AG08396 (cell line): ENCODE measurements at regions not wholly inside any gene's neighbourhood (a gene's known extent, or its start where the extent isn't known, plus 50 kb on each side); places are given as distances from the start of the nearest gene placed in this dataset.
A peak's percentile ranks its signal among the peaks of the same experiment; 100 is the strongest.

Experiments used
- DNase-seq: peaks from one replicate; pipeline ENCODE4 v3.0.0; 2012; ENCODE audit warnings: low spot score, mixed read lengths

DNA sequence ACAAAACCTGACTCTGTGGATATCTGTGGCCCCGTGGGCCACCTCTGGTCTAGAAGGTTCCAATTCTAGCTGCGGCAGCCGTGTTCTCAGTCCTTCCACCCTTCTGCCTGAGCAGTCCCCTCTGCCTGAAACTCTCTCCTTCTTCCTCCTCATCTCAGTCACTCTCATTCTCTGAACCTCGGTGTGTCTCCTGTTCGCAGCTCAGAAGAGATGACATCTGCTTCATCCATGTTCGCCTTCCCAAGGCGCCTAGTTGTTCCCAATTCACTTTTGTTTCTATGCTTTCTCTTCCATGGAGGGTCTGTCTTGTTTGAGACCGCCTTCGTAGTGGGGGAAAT is 95.5 kb downstream of the CEBPB start:
- DNase-seq: no peak

DNA sequence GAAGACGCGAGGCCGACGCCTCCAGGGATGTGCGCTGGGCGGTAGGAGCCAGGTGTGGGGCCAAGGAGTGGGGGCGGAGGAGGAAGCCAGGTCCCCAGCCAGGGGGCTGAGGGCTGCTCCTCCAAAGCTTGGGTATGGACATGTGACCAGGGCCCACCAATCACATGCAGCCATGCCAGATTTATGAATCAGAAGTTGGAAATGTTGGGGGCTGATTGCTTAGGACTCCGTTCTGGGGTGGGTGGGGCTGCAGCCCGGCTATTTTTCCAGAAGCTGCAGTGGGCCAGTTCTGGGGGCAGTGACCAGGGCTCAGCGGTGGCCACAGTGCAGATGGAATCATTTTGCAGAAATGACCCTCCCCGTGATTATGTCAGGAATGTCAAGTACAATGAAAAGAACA is 96.0 kb downstream of the CEBPB start:
- peak; percentile 93 for DNase-seq

DNA sequence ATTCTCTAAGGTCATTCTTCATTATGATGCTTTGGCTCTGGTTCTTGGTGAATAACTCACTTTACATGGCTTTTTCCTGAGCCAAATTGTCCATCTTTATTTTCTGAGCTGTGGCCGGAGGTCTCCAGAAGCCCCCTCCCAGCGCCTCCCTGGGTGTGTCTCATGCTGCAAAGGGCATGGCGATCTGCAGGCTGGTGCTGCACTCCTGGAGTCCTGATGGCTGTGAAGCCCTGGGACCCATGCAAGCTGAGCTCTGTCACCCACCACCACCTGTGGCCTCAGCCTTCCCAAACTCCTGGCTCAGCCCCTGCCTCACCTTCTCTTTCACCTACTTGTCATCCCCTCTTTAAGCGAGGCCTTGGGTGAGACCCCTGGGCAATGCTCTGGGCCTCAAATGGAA is 96.9 kb downstream of the CEBPB start:
- no peak for DNase-seq

DNA sequence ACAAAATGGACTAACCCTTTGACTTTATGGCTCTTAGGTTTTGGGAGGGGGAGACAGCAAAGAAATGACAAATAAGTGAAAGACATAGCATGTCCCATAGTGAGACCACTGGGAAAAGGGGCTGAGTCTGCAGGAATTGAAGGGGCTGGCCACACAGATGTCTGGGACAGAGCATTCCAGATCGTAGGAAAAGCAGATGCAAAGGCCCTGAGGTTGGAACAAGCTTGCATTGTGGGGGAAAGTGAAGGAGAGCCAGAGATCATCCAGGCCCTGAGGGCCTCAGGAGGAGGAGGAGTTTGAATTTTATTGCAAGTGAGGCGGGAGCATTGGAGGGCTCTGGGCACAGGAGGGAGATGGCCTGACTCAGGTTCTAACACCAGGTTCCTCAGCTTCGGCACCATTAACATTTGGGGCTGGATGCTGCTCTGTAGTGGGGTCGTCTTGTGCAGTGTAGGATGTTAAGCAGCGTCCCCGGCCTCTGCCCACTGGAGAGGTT is 97.5 kb downstream of the CEBPB start:
- no peak for DNase-seq

DNA sequence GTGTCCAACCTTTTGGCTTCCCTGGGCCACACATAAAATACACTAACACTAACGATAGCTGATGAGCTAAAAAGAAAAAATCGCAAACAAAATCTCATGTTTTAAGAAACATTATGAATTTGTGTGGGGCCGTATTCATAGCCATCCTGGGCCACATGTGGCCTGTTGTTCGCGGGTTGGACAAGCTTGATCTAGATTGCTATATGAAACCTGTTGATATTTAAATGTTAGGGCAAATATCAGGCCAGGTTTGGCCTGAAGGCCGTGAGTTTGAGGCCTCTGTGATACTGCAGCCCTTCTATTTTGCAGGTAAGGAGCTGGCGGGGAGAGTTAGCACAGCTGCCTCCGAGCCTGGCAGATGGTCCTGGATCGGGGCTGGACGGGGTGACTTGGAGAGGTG is 99.0 kb downstream of the CEBPB start:
- no peak for DNase-seq

DNA sequence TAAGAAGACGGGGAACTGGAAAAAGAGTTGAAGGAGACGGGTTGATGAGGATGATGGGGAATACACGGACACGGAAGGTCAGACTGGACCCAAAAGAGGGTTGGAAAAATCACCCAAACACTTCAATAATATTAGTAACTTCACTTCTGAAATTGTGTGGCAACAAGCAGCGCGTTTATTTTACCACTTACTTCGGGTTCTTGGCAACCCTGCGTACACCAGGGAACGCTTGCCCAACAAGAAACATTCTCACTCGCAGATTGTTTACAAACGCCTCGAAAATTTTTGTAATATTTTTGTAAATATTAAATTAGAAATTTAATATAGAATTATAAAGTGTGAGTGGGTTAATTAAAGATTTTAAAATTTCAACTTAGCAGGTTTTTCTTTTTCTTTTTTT is 99.5 kb downstream of the CEBPB start:
- DNase-seq: no peak

DNA sequence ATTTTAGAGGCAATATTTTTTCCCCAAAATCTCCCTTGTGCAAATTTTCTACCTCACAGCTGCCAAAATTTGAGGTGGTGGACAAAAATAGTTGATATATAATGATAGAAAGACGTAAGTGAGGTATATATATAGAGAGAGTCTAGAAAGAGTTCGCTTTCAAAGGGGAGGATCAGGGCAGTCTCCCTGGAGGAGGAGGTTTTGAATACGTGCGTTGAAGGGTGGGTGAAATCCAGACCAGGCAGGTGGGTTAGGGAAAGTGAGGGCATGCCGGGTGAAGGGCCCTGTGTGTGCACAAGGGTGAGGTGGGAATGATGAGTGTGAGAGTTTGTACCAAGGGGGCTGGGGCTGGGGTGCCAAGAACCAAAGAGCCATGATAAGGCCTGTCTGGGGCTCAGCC is 100.2 kb downstream of the CEBPB start:
- no peak for DNase-seq

DNA sequence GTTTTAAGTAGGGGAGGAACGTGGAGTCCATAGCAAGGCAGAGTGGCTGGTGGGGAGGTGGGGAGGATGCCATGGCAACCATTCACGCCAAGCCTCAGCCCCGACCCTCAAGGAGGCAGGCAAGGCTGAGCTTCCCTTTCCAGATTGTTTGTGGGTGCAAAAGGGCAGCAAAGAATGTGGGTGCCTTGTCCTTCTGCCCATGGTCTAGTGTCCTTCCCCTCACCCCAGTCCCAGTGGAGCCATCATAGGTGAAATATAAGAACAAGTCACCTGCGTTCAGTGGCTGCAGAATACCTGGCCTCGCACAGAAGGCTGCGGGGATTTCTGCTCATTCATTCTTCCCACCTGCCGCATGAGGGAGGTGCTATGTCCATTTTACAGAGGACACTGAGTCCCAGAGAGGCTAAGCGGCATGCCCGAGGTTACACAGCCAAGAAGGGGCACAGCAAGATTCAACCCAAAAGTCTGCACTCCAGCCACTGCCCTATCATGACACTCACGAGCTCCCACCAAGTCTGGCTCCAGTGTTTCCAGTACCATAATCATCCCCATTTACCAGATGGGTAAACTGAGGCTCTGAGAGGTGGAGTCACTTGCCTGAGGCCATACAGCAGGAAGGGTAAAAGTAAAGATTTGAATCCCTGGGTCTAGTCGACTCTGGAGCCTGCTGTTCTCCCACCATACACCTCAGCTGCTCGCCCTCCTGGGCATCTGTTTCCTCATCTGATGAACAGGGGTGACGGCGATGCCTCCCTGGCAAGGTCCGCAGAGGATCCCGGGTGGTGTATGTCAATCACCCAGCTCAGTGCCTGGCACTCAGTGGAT is 100.8 kb downstream of the CEBPB start:
- DNase-seq: no peak

DNA sequence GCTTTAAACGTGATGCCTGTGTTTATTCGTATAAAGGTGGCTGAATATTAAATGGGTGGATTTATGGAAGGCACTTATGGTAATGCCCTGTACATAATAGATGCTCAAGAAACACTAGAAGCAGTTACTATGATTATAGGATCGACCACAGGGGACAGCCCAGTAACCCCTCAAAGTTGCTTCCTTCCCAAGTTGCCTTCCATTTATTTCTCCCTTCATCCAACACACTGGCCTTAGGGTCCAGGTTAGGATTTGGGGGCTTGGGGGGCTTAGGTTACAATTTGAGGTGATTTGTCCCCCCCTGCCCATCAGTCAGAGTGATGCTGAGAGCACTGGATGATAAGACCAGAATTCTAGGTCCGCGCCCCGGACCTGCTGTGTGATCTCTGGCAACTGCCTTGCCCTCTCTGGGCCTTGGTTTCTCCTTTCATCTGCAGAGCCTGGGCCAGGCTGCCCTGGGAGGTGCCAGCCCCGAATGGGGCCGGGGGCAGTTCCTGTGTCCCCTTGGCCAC is 101.5 kb downstream of the CEBPB start:
- DNase-seq: no peak

DNA sequence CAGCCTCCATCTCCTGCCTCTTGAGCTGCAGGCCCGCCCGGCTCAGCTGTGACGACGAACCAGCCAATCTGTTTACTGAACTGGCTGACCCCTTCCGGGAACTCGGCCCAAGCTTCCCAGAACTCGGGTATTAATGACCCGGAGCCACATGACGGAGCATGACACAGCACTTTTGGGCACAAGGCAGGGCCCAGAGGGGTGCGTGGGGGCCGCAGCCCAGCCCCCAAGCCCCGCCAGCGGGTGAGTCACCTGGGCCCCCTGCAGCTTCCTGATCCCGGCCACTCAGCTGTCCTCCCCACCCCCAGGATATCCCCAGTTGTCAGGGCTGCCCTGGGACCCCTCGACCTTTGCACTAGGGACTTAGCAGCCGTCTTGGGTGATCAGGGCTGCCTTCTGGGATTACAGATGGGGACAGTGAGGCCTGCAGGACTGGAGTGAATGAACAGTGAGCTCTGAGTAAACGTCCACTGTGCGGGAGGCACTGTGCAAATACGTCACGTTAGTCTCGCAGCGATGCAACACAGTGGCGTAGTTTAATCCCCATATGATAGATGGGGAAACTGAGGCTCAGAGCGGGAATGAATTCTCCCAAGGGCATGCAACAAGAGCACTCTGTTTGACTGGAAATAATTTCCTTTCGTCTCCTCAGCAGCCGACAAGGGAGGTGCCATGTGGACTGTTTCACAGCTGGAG is 102.1 kb downstream of the CEBPB start:
- peak; percentile 92 for DNase-seq

DNA sequence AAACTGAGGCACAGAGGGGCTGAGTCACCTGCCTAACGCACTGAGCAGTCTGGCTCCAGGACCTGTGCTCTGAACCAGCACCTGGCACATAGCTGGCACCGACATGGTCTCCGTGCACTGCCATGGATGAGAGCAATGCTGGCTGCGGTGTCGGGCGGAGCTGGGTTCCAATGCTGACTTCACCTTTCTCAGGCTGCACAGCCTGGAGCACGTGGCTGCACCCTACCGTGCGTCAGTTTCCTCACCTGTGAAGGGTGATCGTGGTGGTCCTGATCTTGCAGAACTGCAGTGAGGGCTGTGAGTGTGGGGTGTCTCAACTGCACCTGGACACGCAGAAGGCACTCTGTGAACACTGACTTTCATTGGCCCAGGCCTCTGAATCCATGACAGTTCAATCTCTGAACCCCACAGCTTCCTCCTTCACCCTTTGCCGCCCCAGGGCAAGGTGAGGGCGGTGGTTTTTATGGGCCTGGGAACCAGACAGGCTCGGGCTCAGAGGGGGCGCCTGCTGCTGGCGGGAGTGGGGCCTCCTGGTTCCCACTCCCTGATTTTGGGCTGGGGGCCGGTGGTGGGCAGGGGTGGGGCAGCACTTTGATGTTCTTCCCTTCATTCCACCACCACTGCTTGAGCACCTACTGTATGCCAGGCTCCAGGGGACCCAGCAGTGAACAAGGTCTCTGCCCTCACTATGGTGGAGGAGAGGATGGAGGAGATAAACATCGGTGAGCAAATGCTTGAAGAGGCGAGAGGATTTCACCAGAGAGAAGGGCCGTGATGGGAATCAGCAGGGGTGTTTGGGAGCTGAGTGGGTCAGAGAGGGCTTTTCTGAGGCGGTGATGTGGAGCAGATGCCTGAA is 102.9 kb downstream of the CEBPB start:
- no peak for DNase-seq

DNA sequence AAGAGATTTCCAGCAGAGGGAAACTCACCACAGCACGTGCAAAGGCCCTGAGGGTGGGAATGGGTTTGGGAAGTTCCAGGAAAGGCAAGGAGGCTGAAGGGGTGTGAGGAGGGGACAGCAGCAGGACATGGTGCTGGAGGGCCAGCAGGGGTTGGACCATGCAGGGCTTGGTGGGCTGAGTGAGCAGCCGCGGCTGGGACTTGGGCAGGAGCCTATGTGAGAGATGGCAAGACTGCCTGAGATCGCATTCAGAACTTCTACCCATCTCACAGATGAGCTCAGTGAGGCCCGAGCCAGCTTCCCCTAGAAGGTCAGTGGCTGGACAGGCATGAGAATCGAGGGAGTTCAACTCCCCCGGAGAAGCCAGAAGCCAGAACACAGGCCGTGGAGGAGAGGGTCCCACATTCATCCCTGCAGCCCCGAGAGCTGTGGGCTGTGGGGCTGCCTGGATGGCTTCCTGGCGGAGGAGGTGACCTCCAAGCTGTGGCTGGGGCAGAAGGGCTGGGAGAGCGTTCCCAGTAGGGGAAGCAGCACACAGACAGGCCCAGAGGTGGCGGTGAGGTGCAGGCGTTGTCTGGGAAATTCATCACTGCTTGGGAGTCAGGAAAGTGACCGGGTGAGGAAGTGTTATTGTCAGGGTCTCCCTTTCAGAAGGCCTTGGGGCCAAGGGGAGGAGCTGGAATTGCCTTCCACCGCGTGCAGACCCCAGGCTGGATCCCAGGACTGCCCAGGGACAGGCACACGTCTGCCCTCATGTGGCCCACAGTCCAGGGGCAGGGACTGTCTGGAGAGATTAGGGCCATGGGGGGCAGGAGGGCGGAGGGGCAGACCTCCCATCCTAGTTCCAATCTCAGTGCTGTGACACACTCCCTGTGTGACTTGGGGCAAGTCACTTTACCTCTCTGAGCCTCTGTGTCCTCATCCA is 103.8 kb downstream of the CEBPB start:
- no peak for DNase-seq

DNA sequence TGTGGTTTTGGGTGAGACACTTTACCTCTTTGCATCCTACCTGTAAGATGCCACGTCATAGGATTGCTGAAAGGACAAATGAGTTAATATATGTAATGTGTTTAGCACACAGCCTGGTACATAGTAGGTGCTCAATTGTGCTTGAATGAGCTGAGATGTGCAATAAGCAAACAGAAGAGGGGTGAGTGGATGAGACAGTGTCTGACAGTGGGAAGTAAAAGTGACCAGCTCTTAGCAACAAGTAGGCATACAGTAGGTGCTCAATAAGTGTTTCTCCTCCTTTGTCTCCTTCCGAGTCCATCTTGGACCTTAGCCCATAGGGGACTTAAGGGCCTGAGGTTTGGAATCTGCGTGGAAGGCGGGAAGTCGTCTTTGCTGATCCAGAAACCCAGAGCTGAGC is 104.7 kb downstream of the CEBPB start:
- no peak for DNase-seq

DNA sequence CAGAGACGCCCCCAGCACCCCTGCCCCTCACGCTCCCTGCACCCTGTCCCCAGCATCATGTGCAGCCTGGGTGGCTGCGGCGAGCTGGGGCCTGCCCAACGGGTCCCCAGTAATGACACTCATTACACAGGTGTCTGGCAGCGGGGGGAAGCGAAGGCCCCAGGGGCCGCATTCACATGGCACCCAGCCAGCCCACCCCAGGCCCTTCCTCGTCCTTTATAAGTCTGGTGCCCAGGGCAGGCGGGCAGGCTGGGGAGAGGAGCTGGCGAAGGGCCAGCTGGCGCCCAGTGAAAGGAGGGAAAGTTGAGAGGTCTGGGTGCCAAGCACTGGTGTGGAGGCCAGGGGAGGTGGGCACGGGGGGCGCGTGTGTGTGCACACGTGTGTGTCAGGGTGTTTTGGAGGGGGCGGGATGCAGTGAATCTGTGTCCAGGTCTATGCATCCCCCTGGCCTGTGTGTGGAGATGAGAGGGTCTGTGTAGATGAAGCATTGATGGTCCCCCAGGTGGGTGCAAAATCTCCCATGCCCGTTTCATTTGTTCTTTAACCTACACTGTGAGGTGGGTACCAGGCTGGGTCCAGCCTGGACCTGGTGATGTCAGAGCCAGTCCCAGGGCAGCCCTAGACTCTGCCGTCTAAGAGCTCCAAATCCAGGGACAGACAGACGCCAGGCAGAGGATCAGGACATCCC is 105.3 kb downstream of the CEBPB start:
- DNase-seq: no peak

DNA sequence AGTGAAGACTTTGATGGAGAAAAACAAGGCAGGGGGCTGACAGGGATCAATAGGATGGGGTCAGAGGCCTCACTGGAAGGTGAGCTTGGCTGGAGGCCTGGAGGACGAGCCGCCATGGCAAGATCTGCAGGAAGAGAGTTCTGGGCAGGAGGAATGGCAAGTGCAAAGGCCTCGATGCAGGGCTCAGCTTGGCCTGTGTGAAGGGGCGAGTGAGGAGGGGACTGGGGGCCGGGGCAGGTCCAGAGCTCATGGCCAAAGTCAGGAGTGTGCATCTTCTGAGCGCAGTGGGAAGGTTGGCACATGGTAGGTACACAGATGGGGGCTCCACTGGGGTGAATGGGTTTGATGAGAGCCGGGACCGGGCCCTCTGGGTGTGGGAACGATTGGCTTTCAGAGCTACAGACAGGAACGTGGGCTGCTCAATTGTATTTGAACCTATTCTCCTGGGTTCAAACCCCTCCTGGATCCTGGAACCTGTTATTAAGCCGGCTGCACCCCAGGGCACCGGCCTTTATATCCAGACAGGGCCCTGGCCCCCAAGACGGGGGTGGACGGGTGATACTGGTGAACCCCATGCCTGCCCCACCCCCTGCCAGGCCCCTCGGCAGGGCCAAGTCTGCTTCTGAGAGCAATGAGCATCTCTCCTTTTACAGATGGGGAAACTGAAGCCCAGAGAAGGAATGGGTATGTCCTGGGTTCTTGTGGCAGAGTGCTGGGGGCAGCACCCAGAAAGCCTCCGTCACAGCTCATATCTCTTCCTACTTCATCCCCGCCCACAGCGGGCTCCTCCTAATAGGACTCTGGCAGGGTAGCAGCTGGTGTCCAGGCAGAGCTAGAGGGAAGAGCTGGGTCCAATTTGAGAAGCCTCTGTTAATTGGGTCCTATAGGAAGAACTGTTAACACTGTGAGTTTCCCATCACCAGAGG is 106.1 kb downstream of the CEBPB start:
- no peak for DNase-seq

DNA sequence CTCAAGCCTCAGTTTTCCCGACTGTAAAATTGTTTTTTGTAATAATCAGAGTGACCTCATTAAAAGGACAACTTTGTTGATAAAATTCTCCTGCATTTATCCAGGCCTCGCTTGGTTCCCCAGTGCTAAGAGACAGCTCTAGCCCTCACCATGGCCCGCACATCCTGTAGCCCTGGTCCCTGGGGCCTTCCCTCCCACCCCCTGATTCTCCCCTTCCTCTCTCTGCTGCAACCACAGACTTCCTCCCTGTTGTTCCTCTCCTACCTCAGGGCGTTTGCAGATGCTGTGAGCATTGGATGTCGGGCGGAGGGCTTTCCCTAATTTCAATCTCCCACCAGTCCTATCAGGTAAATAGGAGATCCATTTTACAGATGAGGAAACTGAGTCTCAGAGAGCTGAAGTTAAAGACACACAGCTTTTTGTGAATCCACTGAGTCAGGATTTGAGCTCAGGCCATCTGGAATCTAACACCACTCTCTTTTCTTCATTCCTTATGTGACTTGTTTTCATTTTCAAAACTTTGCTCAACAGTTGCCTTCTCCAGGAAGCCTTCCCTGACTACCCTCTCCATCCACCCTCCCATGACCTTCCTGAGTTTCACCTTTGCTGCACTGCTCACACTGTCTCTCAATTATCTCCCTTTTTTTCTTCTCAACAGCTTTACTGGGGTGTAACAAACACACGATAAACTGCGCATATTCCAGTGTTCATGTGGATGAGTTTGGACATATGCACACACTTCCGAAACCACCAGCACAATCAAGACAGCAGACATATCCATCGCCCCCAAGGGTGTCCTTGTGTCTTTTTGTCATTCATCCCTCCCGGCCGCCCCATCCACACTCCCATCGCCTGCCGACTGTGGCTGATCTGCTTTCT is 107.1 kb downstream of the CEBPB start:
- no peak for DNase-seq

DNA sequence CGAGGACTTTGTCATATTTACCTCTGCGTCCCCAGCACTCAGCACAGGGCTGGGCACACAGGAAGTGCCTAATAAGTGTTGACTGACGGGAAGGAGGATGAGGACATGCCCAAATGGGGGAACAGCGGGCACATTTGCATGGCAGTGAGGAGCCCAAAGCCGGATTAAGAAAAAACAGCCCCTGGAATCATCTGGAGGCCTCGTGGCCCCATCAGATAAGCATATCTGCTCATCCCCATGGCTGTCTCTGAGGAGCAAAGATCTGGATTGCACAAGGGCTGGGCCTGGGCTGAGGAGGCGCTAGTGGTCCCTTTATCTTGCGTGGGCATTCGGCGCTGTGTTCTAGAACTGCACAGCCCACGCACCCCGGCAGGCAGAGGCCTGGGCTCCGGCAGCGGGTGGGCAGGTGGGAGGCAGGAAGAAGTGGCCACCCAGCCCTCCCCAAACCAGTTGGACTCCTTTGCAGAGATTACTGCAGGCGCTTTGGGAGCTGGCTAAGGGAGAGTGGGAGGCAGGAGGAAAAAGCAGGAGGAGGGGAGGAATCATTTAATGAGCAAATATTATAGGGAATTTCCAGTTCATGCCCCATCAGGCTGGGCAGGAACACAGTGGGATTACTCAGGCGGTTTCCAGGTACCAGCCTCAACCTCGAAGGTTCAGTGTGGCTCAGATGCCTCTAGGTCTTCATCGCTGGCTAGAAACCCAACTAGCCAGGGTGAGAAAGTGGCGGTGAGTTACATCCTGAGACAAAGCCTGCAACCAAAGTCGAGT is 108.1 kb downstream of the CEBPB start:
- no peak for DNase-seq

DNA sequence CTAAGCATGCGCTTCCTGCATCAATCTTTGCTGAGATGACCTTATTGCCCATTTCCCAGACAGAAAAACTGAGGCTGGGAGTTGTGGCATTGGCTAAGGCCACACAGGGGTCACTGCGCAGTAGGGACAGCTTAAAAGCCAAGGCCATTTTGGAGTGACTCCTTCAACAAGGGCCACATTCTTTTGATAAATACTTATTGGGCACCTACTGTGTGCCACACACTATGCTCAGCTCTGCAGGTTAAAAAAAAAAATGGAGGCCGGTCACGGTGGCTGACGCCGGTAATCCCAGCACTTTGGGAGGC is 108.6 kb downstream of the CEBPB start:
- DNase-seq: no peak
